ENCODE measurements at regions not wholly inside any gene's neighbourhood (a gene's known extent, or its start where the extent isn't known, plus 50 kb on each side); places are given as distances from the start of the nearest gene placed in this dataset.
A peak's percentile ranks its signal among the peaks of the same experiment; 100 is the strongest.
"Not testable (repeated sequence)": the region's sequence is repeated elsewhere in the genome, so short reads cannot be mapped to it uniquely, and the experiment has no call there.

DNA sequence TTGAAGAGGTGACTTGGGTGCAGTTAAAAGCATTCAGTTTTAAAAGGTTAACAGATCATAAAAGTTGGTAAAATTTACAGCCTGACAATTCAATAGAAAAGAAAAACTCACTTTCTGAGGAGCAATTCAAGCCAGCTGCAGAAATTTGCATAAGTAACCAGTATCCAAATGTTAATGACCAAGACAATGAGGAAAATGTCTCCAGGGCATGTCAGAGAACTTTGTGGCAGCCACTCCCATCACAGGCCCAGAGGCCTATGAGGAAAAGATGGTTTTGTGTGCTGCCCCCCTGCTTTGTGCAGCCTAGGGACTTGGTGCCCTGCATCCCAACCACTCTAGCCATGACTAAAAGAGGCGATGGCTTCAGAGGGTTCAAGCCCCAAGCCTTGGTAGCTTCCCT lies 1406.5 kb upstream of the ACO1 start:
- no peak for DNase-seq

DNA sequence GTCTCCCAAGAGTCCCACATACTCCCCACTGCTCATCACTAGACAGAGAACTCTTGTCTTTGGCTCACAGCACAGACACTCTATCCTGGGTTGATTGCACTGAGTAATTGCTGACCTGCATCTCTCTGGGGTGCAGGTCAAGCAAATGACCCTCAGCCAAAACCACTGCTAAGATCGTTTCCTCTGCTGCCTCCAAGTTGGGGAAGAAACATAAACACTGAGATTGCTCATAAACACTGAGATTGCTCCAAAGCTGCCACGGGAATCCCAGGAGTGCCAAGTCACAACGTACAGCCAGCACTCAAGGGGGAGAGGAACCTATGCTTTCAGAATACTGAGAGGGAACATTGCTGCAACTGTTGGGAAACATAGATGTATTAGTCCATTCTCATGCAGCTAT lies 1402.1 kb upstream of the ACO1 start:
- DNase-seq: no peak

DNA sequence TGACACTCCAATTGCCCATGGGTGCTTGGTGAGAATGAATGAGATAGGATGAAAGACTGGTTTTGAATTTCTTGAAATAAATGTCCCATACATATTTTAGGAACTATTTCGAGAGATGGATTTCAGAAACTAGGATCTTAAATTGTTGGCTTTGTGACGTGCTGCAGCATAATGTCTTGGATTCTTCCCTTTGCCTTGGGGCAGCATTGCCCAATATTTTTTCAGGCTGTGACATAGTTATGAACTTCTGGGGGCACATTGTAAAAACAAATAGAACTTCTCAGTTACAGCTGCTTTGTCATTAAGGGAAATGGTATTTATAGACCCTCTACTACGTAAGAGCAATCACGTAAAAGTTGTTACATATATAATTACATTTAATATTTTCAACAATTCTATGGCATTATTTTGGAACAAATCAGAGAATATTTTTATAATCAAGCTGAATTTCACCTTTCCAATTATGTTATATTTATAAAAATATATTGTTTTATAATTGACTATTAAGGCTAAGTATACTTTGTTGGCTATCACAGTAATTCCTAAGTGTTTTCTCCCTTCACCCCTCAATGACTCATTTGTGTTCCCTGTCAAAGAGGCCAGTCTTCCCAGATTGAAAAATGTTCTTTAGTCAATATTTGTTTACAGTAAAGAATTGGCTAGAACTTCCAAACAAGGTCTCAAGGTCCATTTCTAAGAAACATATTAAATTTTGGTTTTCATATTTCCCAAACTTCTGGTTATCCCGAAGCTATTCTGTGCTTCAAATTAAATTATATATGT lies 1388.3 kb upstream of the ACO1 start:
- DNase-seq: no peak

DNA sequence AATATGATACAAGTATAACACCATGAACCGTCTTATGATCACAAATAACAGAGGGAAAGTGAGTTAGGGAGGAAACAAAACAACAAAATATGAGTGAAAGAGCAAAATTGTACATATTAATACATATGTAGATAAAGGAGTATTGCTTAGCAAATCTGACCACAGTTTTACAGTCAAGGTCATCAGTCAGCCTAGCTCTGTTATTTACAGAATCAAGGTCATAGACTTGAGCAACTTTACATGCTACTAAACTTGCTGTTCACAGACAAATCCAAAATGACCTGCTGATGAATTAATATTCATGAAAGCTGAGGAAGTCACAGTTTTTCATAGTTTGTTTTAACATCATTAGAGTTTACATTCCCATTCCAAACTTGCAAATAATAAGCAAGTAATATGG lies 1387.7 kb upstream of the ACO1 start:
- no peak for DNase-seq

DNA sequence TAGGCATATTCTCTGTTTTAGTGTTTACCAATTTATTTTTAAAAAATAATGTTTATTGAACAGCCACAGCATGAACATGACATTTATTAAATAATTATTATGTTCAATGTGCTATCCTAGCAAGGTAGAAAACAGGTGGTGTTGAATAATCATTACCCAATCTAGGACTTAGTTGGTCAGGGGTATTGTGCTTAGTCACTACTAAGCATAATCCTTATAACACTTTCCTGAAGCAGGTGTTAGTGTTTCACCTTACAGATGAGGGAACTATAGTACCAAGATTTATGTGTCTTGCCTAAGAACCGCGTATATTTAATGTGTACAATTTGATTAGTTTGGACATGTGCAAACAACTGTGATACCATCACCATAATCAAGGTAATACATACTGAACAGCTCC lies 1387.2 kb upstream of the ACO1 start:
- DNase-seq: no peak

DNA sequence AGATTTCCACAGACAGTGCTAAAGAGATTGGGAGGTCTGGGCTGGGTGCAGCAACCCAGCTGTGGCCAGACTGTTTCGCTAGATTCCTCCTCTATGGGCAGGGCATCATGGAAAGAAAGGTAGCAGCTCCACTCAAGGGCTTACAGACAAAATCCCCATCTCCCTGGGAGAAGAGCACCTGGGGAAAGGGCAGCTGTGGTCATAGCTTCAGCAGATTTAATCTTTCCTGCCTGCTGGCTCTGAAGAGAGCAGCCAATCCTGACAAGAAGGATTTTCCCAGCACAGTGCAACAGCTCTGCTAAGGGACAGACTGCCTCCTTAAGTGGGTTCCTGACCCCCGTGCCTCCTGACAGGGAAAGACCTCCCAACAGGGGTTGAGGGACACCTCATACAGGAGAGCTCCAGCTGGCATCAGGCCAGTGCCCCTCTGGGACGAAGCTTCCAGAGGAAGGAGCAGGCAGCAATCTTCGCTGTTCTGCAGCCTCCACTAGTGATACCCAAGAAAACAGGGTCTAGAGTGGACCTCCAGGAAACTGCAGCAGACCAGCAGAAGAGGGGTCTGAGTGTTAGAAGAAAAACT lies 1379.3 kb upstream of the ACO1 start:
- no peak for DNase-seq

DNA sequence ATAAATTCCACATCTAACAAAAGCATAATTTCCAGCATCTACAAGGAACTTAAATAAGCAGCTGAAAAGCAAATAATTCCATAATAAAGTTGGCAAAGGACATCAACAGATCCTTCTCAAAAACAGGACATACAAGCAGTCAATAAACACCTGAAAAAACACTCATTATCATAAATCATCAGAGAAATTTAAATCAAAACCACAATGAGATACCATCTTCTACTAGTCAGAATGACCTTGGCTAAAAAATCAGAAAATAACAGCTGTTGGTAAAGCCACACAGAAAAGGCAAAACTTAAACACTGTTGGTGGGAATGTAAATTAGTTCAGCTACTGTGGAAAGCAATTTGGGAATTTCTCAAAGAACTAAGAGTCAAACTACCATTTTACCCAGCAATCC lies 1371.1 kb upstream of the ACO1 start:
- no peak for DNase-seq

DNA sequence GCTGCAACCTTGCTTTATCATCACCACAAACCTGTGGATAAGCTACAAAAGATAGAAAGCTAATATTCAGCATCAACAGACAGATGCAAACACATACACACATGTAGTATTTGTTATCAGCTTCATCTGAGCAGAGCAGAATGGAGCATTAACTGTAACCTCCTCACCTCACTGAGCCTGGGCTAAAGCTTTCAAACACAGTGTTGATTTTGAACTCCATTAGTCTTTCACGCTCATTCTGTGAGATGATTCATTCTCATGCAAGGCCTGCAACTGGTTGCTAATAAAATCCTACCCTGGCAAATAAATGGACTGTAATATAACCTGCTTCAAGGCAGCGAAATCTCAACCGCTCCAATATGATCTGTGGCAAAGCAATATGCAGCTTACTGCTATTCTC lies 1360.6 kb upstream of the ACO1 start:
- peak; percentile 62 for DNase-seq

DNA sequence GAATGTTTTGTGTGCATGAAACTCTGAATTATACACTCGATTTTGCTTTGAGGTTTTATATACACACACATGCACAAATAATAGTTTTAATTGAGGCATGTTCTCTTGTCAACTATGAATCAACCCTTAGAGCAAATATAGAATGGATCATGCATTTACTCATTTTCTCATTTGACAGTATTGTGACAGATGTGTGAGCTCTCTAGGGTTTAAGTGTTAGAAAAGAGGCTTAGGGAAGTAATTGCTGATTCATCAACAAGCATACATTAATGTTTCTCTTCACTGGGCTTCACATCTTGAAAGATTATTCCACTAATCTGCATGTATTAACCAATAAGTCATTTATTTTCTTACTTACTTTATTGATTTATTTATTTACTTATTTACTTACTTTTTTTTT lies 1356.8 kb upstream of the ACO1 start:
- no peak for DNase-seq

DNA sequence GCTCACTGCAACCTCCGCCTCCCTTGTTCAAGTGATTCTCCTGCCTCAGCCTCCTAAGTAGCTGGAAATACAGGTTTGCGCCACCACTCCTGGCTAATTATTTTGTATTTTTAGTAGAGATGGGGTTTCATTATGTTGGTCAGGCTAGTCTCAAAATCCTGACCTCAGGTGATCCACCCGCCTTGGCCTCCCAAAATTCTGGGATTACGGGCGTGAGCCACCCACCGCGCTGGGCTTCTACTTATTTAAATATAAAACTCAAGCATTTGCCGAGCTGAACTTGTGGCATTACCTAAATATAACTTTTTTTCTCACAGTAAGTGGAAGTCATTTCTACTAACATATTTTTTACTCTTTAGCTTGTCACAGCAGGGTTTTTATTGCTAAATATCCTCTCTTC lies 1356.3 kb upstream of the ACO1 start:
- no peak for DNase-seq

DNA sequence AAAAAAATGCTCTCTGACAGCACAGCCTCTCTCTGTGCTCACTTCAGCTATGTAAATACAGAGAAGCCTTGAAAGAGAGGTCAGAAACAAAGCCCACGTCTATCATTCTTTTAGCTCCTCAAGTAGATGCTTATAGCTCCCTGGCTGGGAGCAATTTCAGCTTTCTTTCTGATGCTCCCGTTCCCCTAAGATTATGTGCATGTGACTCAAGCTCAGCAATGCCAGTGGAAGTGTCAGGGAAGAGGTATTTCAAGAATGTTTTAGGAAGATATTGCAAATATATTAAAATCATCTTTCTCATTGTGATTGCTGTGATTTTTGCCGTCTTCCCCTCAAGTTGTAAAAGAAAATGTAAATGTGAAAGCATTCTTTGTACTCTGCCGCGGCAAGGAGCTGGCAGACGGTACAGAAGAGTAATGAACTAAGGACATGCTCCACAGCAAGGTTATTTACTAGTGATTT lies 1353.7 kb upstream of the ACO1 start:
- no peak for DNase-seq

DNA sequence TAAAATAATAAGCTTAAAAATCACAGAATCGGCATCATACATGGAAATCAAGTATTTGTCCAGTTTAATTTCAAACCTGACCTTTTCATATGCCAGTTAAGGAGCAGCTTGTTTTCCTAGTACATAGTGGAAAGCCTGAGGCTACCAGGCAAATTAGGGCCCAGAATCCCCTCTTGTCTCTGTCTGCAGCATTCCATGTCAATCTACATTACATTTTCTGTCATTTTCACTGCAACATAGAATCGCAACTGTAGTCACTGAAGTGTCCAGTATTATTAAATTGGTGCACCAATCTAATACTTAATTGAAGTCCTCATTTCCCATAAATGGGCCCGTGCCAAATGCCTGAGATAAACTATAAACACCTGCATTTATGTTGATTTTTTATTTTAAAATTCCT lies 1352.2 kb upstream of the ACO1 start:
- DNase-seq: no peak

DNA sequence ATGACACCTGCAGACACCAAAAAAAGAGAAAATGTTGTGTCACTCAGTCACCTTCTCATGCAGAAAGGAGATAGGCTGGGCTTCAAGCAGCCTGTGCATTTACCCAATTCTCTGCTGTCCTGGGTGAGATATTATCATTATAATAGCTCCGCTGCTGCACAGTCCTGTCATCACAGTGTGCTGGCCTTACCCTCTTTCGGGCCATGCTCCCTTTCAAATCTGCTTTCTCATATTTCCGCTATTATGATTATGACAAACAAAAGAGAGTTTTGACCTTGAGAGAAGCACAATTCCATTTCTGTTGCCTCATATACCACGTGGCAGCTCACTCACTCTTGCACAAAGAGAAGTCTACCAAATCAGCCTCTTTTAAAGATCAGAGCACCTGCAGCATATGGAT lies 1350.1 kb upstream of the ACO1 start:
- DNase-seq: peak; percentile 64

DNA sequence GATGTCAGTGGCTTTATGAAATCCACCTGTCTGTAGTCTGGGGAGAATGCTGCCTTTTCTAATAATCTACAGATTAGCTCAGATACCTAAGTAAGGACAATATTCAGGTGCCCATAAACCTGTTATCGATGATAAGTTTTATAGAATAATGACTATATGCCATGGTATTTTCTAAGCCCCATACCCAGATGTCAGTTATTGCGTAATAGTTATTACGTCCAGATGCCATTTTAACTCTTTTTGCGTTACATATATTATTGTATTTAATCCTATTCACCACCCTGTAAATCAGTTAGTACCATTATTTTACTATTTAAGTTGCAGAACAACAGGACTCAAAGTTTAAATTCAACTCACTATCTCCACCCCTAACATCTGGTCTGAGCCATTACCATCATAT lies 1343.9 kb upstream of the ACO1 start:
- no peak for DNase-seq

DNA sequence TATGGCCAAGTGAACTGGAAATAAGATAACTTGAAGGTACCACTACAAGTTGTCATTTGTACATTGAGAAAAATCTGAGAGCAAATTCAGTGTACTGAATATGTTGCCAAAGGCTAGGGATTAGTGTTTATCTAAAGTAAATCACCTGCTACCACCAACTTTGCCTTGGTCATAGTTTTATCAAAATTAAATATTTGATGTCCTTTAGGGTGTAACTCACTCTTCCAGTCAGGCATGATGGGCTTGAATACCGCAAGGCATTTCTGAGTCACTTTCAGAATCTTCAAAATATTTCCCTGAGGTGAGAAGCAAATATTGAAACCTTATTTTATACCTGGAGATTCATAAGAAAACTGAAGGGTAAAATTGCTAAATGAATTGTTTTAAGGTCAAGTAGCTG lies 1338.6 kb upstream of the ACO1 start:
- DNase-seq: no peak

DNA sequence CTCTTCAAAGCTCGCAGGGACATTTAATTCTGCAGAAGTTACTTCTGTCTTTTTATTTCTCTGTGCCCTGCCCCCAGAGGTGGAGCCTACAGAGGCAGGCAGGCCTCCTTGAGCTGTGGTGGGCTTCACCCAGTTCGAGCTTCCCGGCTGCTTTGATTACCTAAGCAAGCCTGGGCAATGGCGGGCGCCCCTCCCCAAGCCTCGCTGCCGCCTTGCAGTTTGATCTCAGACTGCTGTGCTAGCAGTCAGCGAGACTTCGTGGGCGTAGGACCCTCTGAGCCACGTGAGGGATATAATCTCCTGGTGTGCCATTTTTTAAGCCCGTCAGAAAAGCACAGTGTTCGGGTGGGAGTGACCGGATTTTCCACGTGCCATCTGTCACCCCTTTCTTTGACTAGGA lies 1322.9 kb upstream of the ACO1 start:
- not testable (repeated sequence) for DNase-seq

DNA sequence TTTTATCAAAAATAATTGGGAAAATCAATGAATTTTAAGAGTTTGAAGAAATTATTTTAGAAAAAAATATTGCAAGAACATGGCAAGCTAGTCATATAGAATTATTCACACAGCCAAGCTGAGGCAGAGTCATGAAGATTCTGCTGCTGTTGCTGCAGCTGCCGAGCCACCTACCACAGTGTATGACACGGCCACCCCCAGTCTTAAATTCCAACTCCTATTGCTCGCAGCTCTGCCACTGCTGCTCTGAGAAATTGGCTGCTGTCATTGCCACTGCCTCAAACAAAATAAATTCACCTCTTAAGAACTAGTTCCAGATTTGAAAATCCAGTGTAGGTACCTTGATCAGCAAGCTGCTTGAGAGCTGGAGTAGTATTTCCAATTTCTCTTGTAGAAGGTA lies 1318.8 kb upstream of the ACO1 start:
- no peak for DNase-seq

DNA sequence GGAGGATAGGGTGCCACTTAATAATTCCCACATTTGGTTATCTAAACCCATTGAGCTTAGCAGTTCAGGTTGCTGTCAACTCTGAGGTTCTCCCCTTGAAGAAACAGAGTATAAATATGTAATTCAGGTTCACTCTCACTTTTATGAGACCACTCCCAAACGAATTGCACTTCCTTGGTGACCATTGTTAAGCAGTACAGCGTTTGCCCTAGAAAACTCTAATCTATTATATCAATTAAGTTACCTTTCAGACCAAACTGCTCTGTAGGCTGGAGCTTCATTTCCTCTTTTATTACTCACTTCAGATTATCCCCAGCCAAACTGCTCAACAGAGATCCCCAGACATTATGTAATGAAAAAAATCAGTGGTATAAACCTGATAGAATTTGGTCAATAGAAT lies 1317.0 kb upstream of the ACO1 start:
- no peak for DNase-seq

DNA sequence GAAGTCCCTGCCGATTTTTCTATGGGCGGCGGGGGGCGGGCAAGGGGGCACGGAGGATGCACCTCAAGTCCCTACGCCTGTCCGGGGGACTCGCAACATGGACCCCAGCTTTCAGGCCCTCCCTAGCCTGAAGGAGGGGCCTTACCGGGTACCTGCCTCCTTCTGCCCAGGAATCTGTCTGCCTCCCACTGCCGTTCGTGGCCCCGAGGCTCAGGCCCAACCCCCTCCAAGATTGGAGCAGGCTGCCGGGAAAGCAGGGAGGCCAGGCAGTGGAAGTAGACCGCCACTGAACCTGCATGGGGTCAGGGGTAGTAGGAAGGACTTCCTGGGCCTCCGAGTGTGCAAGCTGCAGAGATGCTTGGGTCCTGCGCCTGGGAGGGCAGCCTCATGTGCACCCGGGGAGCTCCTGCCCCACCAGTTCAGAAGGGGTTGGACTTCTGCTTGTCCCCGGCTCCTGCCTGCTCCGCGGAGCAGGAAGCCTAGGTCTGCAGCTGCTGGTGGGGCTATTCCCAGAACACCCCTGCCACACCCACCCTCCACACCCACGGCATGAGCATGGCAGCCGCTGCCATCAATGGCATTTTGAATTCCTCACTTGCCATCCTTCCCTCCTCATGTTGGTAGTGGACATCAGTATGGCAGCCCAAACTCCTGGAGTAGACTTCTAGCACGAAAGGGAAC lies 1312.7 kb upstream of the ACO1 start:
- DNase-seq: no peak

DNA sequence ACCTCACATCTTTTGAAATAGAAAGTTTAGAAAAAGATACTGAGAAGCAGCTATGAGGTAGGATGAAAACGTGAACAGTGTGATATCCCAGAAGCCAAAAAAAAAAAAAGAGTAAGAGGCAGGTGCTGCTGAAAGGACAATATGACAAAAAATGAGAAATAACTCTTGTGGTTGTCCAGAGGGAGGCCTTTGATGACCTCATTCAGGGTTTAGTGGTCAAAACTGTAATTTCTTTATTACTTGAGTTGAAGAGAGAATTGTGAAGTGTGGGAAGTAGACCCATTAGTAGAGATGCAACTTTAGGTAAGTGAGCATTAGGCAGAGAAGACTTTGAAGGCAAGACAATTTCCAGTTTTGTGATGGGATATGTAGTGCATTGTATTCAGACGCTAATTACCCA lies 1306.3 kb upstream of the ACO1 start:
- DNase-seq: no peak

DNA sequence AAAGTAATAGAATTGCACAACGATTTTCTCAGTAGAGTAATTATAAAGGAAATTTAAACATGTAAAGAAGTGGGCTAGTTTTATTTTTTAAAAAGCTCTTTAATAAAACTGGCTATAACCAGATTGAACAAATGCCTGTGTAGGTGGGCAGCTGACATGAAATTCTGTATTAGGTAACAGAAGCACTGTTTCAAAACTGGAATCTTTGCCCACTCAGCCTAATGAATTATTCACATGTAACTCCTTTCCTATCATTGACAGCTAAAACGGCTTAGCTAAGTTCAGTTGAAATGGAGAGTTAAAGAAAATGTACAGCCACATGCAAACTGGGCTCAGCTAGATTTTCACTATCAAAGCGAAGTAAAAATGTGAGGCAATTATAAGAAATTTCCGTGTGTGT lies 1300.1 kb upstream of the ACO1 start:
- DNase-seq: no peak

DNA sequence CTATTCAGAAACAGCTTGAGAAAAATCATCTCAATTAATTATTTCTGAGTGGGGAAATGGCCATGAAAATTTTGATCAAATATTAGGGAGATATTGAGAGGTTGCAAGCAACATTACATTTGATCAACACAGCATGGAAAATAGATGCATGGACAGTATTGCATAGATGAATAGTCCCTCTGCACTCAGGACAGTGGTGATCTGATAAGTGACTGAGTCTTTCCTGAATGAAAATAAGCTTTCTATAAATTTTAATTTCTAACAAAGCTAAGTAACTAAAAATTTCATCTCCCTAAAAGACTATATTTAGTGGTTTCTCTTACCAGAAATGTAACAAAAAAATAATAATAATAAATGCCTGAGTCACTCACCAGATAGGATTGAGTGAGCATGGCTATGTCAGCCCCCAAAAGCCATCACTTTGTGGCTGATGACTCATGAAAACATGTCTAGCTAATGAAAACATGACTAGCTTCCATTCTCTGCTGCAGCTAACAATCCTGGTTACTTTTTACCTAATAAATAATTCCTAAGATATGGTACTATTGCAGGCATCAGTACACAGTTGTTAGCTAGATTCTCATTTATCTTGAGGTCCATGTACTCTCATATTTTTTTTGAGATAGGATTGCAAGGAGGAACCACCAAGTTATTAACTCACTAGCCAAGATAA lies 1294.8 kb upstream of the ACO1 start:
- DNase-seq: no peak

DNA sequence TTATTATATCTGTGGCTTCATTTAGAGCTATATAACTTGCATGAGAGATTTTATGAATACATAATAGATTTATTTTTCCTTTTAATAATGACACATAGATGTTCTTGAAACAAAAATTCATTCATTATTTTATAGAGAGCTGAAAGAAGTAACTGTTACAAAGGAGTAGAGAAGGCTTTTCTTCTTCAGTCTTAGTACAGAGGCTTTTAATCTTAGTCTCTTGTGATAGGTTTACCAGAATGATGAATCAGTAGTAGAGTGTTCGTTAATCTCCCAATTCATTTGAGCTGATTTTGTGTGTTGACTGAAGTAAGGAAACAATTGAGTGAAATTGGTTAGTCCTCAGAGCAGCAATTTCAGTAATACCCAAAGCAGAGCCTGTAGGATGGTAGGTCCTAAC lies 1284.1 kb upstream of the ACO1 start:
- no peak for DNase-seq

DNA sequence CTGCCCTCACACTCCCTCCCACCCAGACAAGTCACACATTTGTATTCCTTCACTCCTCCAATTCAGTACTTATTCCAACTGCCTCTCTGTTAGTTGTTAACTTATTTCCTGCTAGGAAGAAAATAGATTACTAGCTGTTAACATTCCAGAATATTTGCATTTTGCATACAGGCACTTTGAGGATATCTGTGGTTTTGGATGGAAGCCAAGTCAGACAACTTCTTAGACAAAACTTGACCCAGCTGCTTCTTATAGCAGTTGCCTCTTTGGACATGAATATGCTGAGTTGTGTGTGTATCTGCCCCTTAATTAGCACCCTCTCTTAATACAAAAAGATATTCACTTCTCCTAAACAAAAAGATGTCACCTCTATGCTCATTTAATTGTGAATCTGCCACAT lies 1280.6 kb upstream of the ACO1 start:
- no peak for DNase-seq
